ENCODE measurements at regions not wholly inside any gene's neighbourhood (a gene's known extent, or its start where the extent isn't known, plus 50 kb on each side); places are given as distances from the start of the nearest gene placed in this dataset.

- TF ChIP-seq, protein P1, sequence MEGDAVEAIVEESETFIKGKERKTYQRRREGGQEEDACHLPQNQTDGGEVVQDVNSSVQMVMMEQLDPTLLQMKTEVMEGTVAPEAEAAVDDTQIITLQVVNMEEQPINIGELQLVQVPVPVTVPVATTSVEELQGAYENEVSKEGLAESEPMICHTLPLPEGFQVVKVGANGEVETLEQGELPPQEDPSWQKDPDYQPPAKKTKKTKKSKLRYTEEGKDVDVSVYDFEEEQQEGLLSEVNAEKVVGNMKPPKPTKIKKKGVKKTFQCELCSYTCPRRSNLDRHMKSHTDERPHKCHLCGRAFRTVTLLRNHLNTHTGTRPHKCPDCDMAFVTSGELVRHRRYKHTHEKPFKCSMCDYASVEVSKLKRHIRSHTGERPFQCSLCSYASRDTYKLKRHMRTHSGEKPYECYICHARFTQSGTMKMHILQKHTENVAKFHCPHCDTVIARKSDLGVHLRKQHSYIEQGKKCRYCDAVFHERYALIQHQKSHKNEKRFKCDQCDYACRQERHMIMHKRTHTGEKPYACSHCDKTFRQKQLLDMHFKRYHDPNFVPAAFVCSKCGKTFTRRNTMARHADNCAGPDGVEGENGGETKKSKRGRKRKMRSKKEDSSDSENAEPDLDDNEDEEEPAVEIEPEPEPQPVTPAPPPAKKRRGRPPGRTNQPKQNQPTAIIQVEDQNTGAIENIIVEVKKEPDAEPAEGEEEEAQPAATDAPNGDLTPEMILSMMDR (conservative IDR thresholded peaks at IDR 0.05; ENCODE audit: low read depth, low read length), result no peak
- TF ChIP-seq EZH2 (IDR thresholded peaks at IDR 0.05; ENCODE audit: borderline replicate concordance, low read depth, low read length, poor library complexity, severe bottlenecking), result no peak
Observed at GRCh38 chr14:46279327-46279726, 372.3 kb downstream of the RPL10L start.

All from A673 (cell line).